NCI-H146 treated with DMSO at 0.1 percent for 48 hours (cell line): ENCODE measurements at regions not wholly inside any gene's neighbourhood (a gene's known extent, or its start where the extent isn't known, plus 50 kb on each side); places are given as distances from the start of the nearest gene placed in this dataset.

Source experiments
- DNase-seq: peaks from one replicate; lab custom pipeline; 2025; ENCODE audit not compliant: unreplicated experiment; lab: John Stamatoyannopoulos, UW

DNA sequence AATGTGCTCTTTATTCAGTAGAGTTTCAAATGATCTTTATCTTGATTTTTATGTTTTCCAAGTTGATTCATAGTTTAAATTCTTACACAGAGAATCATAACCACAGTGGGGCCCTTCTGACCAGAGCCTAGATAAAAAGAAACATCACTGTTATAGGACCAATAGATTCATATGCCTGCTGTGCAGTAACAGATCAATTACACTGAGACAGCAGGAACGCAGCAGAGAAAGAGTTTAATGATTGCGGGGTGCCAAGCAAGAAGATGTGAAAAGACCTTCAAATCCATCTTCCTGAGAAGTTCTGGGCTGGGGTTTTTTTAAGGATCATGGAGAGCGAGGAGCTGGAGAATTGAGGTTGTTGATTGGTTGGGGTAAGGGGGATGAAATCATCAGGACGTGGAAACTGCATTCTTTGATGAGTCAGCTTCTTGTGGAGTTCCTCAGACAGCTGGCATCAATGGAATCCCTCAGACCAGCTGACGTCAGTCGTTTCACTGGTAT lies 346.6 kb downstream of the TBC1D4 start:
- DNase-seq, result no peak

DNA sequence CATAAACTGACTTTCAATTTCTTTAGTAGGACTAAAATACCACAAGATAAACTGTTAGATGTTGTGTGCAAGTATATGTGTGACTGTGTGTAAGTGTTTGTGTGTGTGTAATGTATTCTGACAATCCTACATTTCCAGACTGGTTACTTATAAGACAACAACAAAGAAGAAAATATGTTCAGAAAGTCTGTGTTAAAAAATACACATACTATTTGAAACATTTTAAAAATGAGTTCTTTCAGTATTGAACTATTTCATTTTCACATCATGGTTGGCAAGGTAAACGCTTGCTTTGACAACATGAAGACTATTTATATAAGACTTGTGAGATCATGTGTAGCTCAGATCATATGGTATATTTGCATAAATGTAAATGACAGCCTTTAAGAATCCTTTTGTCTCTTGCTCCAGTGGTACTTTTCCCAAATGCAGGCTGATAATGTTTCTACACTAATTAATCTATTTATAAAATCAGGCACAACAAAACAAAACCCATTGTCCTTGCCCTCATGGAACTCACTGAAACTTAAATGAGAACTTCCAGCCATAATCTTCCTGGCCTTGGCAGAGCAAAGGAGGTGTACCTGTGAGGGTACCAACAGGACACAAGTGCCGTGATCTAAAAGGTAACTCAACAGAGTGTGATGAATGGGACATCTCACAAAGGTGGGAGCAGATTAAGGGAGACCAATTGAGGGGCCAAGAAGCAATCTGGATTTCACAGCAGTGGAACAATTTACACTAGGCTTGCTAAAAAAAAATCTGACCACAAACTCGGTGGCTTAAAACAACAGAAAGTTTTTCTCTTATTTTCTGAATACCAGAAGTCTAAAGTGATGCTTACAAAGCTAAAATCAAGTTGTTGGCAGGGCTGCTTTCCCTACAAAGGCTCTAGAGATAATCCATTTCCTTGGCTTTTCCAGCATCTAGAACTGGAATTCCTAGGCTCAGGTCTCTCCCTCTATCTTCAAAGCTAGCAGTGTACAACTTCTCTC lies 349.0 kb downstream of the TBC1D4 start:
- DNase-seq, result no peak

DNA sequence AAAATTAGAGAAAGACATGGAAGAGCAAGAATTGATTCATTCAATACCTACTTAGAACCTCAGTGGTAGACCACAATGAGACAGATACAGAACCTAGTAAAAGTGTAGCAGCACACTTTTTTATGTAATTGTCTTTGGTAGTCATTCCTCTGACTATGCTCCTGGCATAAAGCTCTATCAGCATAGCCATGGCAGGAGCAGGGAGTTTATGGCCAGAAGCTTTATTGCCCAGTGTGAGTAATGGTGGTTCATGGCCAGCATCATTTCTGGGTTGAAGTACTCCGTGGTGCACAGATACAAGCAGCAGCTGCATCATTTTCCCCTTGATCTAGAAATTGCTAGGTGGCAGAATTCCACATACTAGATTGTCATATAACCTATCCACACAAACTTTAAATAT lies 352.6 kb downstream of the TBC1D4 start:
- no peak for DNase-seq

DNA sequence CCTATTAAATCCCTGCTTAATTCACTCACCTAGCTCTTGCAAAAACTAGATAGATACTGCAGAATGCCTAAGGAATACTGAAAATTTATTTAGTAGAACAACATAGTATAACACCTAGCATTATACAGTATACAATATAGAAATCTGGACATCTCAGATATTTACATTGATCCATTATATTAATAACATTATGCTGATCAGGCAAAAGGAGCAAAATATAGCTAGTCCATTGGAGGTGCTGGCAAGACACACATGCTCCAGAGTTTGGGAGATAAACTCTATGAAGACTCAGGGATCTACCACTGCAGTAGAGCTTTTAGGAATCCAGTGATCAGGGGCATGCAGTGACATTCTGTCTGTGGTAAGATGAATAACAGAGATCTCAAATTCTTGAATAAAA lies 357.6 kb downstream of the TBC1D4 start:
- DNase-seq, result no peak

DNA sequence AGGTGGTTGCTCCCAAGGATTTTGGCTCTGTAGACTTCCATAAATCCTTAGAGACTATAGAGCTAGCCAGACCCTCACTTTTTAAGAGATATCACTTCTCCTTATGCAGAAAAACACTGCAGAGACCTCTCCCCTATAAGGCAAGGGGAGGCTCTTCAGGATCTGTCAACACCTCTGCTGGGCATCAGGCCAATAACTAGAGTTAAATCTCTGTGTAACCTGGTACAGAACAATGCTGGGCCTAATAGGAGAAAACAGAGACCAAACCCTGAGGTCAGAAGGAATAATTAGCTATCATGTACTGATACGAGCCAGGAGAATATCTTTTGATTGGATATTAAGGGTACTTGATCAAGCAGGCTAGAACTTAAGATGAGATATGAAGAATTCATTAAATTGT lies 358.5 kb downstream of the TBC1D4 start:
- no peak for DNase-seq

DNA sequence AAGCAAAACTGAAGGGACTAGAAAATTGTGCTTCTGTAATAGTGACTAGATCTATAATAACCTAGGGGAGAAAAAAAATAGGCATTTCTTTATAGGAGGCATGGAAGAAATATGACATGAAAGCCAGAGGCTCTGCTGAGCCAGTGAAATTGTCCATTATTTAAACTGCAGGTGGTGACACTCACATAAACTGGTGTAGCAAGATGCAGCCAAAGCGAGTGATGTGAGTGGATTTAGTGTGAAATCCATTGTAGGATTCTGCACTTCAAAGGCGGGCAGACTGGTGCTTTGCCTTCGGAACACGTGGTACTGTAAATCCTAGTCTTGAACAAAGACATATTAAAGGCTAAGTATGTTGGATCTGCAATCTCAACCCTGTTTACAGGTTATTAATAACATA lies 361.9 kb downstream of the TBC1D4 start:
- DNase-seq, result no peak

DNA sequence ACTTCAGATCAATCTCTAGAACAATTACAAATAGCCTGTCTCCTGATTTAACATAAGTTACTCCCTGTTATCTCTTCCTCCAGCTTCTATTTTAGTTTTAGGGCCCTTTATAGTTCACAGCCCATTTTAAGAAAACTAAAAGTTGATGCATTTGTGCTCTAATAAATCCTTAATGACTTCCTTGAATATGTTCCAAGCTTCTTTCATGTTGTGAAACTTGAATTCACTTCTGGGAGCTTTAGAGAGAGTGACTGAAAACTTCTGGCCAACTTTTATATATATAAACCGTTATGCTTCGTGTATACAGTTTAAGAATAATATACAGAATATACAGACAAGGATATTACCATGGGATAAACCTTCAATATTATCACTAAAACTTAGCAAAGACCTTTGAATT lies 366.8 kb downstream of the TBC1D4 start:
- DNase-seq, result no peak

DNA sequence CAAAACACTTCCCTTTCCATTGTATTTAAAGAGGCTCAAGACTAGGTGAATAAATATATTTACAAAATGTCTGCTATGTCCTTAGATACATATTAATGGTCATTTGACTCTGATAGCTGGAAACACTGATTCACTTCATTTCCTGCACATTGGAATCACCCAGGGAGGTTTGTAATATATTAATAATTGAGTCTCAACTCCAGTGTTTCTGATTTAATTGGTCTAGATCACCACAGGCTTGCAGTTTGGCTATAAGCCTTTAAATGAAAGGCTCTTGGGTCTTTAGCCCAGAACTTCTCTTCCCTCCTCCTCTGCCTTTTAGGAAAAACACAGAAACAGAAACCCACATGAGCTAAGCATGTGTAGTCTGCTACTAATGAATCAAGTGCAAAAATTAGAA lies 378.0 kb downstream of the TBC1D4 start:
- no peak for DNase-seq

DNA sequence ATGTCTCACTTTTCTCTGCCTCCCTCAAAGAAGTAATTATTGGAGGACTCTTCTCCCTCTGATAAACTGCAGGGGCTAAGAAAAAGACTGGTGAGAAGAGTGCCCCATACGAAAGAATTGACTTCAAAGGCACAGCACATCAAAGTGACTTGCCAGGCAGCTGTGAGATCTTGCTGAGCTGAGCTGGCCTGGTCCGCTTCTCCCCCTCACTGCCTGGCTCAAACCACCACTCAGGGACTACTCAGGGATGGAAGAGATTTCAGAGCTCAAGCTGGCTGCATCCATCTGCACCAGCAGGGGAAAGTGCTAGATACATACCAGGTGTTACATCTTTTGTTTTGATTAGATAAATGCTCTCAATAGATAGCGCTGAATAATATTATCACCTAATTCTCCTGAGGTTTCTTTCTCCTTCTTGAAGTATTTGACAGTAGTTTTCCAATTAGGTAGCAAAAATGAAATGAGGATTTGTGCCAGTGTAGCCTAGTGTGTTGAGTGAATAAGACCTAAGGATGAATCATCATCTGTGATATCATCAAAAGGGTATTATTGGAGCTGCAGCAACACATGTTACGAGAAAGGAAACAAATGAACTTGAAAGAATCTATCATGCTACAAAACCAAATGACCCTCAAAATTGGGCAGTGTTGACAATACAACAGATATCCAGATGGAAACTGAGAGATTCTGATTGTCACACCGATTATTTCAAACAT lies 379.8 kb downstream of the TBC1D4 start:
- no peak for DNase-seq

DNA sequence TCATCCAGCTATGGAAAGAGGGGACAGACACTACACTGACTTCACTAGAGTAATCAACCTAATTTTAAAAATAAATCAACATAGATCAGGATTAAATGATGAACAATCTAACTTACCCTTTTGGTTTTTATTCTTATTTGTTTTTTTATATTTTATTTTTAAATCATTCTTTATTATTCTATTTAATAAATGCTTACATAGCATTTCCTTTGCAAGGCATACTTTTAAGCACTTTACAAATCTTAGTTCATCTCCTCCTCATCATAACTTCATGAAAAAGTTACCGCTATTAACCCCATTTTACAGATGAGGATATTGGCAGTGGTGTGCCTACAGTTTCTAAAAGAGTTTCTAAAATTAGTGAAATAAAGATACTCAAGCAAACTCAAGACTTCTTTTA lies 380.6 kb downstream of the TBC1D4 start:
- DNase-seq, result no peak

DNA sequence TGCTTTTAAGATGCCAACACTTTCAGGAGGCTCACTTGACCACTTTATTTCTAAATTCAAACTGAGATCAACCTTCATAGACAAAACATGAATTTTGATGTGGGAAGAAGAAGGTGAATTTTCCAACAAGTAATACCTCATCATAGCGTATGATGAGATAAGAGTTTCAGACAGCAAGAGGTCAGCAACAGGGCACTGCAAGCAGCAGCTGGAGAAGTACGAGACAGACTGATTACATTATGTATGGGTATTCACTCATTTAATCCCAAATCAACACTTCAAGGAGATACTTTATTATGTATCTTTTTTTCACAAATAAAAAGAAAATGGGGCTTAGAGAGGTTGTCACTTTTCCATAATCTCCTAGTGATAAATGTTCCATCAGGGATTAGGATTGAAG lies 389.8 kb downstream of the TBC1D4 start:
- no peak for DNase-seq

DNA sequence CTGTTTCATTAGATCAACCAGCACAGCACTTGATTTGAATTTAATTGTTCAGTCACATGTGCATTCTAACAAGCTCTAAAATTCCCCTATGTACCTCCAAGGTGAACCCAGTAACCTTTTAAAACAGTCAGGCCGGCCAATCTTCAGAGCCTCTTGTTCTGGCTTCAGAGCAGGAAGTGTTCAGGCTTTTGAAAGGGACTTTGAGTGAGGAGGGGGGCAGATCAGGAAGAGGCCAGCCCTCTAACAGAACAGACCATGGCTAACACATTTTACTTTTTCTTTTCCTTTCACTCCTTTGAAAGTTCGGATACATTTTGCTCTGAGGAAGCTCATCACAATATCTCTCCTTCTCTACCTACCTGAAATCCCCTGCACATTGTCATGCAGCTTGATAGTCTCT lies 390.3 kb downstream of the TBC1D4 start:
- no peak for DNase-seq

DNA sequence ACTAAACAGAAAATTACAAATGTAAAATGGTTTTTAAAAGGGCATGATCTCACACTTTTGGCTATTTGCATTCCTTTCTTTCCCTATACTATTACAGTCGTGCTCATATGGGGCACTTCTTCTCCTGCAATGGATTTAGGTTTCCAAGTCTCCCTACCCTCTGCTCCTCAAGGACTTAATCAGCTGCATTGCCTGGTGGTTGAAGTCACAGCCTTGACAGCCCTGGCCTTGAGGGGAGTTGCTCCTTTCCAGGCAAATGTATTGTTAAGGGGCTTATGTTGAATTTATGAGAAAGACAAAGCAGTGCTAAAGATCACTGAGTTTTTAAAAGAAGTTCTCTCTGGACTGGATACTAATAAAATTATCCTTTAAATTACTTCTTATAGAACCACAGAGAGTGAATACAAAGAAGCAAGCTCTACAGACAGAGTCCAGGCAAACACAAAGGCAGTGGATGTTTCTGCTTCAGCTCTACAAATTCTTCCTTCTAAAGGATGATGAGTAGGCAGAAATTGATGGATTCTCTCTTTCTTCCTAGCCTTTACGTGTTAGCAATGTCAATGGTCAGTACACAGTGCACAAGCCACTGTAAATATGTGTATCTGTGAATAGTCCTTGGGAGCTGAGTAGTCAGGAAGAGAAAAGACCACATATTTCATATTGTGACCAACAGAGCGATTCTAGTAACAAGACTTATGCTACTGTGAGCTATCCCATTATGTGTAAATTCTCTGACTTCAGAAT lies 390.9 kb downstream of the TBC1D4 start:
- no peak for DNase-seq

DNA sequence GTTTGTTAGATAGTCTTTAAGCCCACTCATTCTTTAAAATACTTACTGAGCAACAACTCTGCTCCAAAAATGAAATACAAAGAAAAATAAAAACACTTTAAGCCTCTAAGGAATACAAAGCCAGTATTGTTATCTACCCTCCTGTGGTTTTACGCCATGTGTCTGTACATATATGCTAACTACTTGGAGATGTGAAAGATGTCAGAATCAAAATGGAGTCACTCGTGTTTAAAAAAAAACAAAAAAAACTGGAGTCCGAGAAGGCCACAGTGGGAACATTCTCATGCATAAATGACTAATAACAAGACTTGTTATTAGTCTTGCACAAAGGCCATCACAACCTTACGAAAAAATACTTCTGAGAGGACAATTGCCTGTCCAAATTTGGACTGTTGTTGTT lies 393.1 kb downstream of the TBC1D4 start:
- DNase-seq, result no peak

DNA sequence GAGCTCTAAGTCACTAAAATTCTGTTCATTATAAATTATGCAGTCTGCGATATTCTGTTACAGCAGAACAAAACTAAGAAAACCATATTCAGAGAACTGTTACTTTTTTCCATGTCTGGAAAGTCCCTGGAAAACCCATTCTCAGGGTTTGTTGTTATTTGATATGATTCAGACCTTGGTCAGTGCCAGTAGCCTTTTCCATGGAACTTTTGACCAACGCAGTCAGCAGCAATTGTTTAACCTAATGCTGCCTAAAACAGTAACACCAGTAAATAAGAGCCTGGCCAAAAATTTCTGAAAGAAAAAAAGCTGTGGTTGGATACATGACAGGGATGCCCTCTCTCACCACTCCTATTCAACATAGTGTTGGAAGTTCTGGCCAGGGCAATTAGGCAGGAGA lies 402.7 kb downstream of the TBC1D4 start:
- no peak for DNase-seq

DNA sequence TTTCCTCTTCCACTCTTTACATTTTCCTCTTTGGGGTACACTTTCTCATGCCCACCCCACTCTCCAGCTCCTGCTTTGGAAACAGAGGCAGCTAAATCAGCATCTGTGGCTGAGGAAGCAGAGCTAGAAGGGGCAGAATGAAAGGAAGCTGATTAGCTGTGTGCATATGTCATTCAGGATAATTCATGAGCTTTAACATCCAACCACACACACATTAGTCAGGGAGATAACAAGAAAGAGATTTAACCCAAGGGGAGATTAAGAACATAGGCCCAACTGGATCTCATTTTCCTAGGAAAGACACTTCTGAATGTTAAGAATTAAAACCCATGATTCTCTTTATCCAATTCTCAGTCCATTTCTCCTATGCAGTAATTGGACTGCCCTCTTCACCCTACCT lies 405.5 kb downstream of the TBC1D4 start:
- DNase-seq, result no peak

DNA sequence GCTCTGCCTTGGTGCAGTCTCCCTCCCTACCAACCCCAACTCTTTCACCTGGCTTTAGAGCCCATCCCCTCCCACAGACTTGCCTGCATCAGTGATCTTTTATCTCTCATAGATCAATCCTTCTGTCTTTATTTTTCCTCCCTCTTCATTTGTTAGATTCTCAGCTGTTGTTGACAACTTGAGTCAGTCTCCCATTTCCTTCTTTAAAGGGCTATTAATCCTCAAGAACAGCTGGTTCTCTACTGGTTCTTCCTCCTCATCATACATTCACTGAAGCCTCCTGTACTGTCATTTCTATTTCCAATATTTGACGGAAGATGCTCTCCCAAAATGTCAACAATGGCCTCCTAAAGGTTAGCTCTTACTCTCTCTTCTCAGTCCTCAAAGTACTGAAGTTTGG lies 408.2 kb downstream of the TBC1D4 start:
- DNase-seq, result no peak

DNA sequence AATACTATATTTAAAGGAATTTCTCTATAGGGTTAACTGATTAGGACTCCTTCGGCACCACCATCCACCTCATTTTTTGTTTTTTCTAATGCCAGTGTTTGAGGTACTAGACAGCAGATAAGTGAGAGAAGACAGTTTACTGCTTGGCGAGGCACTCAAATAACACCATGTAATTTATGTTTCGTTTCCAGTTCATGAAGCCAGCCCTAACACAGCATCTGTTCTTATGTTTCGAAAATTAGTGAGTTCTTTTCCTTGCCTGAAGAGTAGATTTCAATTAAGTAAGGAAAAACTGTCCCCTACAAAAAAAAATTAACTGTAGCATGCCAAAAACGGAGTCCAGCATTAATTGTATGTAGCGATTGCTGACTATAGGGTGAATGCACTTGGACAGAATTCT lies 409.1 kb downstream of the TBC1D4 start:
- DNase-seq, result no peak

DNA sequence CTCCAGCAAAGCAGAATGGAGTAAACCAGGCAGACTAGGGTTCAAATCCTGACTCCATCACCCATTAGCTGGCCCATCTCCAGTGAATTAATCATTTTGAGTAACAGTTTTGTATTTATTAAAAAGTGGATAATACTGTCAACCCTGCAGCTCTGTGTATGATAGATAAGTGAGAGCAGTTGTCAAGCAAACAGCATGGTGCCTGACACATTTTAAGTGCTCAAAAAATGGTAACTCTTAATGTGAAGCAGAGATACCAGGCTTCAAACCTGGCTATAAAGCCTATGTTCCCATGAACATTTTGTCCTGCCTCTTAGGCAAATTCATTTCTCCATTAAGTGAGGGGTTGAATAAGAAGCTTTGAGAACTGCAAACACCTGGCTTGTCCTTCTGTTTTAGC lies 409.6 kb downstream of the TBC1D4 start:
- no peak for DNase-seq

DNA sequence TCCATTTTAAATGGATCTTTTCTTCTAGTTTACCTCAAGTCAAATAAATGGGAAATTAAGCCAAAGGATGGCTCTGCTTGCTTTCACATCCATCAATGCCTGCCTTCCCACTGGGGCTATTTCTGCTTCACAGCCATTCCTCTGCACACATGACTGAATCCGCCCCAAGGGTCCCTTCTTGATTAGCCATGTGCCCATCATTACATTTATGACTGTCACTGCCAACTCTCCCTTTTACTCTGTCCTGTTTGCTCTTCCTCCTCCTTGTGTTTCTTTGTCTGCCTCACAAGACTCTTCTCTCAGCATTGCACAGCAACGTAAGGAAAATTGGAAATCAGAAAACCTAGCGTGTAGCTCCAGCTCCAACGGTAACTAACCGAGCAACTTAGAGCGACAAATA lies 410.2 kb downstream of the TBC1D4 start:
- DNase-seq, result no peak

DNA sequence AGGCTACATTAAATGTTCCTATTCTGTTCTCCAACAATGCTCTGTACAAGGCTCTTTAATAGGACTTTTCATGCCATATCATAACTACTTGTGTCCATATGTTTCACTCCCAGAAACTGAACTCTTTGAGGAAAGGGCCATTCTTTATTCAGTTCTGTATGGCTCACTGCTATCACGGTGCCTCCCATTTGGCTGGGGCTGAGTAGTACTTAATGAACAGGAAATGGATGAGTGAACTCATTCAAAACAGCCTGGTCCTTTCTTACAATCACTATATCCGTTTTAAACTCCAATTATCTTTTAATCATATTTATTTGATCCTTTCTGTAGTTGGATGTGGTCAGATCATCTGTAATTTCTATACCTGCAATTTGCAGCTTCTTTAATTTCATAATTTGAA lies 410.6 kb downstream of the TBC1D4 start:
- no peak for DNase-seq

DNA sequence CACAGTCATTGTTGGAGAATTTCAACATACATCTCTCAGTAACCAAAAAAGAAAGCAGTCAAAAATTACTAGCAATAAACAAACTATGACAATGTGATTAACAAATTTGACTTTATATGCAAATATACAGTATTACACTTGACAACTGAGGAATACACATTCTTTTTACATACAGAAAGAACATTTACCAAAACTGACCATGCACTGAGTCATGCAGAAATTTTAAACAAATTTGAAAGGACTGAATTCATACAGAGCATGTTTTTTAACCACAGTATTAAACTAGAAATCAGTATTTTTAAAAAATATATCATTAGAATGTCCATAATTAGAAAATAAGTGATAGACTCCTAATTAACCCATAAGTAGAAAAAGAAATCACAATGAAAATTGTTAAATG lies 420.1 kb downstream of the TBC1D4 start:
- DNase-seq, result no peak
